ENCODE measurements at regions not wholly inside any gene's neighbourhood (a gene's known extent, or its start where the extent isn't known, plus 50 kb on each side); places are given as distances from the start of the nearest gene placed in this dataset.

DNA sequence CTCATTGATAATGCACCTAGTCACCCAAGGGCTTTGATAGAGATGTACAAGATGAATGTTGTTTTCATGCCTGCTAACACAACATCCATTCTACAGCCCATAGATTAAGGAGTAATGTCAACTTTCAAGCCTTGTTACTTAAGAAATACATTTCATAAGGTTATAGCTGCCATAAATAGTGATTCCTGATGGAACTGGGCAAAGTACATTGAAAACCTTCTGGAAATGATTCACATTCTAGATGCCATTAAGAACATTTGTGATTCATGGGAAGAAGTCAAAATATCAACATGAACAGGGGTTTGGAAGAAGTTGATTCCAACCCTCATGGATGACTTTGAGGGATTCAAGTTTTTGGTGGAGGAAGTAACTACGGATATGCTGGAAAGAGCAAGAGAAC is 135.2 kb downstream of the TLE3 start:
- Histone ChIP-seq H3K36me3 (replicated peaks in 1 of 2; ENCODE audit: control insufficient read depth in 1 of 2, insufficient read depth in 2 of 2, low read length in 1 of 2) (no peaks in the 10 kb centered on the region), H3K9me2 (no peaks in the 10 kb centered on the region), H3F3A (replicated peaks; ENCODE audit: insufficient read depth) (no peaks in the 10 kb centered on the region), H3K9ac (no peak overlapping the region), H4K20me1 (ENCODE audit: insufficient read depth) (no peaks in the 10 kb centered on the region), H3K4me2 (no peak overlapping the region), H3K4me1 (ENCODE audit: control insufficient read depth in 1 of 2, insufficient read depth in 2 of 2, low read depth in 1 of 2, low read length in 1 of 2) (no peaks in the 10 kb centered on the region), H3K27ac (ENCODE audit: low read depth in 2 of 2, low read length in 1 of 2) (no peak overlapping the region), H3K9me3 (no peaks in the 10 kb centered on the region), H3K79me2 (ENCODE audit: insufficient read depth) (no peaks in the 10 kb centered on the region), H3K4me3 (ENCODE audit: low read depth in 2 of 2, low read length in 1 of 2) (no peak overlapping the region), H3K27me3 (ENCODE audit: insufficient read depth) (no peaks in the 10 kb centered on the region; the same call in 1 of the 2 replicates), H2AFZ (ENCODE audit: low read depth) (no peak overlapping the region)
- ChIA-PET CTCF (no interaction called here), POLR2A (no interaction called here)
- WGBS (ENCODE audit: low lambda C conversion rate) = 21% methylated on average over 1 of the region's 1 CpG
- no peak for DNase-seq
- TF ChIP-seq ELF1 (IDR thresholded peaks at IDR 0.05) = no peak
- TF ChIP-seq YY1 (IDR thresholded peaks at IDR 0.05; ENCODE audit: low read depth) = no peak
- no peak for TF ChIP-seq RXRA (IDR thresholded peaks at IDR 0.05; ENCODE audit: borderline replicate concordance, low read depth)
- TF ChIP-seq MXI1 (IDR thresholded peaks at IDR 0.05; ENCODE audit: low read depth, low read length) = no peak
- TF ChIP-seq, protein P1, sequence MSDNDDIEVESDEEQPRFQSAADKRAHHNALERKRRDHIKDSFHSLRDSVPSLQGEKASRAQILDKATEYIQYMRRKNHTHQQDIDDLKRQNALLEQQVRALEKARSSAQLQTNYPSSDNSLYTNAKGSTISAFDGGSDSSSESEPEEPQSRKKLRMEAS (IDR thresholded peaks at IDR 0.05; ENCODE audit: low read depth) = no peak
- TF ChIP-seq, protein P2, sequence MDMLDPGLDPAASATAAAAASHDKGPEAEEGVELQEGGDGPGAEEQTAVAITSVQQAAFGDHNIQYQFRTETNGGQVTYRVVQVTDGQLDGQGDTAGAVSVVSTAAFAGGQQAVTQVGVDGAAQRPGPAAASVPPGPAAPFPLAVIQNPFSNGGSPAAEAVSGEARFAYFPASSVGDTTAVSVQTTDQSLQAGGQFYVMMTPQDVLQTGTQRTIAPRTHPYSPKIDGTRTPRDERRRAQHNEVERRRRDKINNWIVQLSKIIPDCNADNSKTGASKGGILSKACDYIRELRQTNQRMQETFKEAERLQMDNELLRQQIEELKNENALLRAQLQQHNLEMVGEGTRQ (IDR thresholded peaks at IDR 0.05; ENCODE audit: borderline replicate concordance, low read depth, low read length) = no peak
- TF ChIP-seq, protein P3, sequence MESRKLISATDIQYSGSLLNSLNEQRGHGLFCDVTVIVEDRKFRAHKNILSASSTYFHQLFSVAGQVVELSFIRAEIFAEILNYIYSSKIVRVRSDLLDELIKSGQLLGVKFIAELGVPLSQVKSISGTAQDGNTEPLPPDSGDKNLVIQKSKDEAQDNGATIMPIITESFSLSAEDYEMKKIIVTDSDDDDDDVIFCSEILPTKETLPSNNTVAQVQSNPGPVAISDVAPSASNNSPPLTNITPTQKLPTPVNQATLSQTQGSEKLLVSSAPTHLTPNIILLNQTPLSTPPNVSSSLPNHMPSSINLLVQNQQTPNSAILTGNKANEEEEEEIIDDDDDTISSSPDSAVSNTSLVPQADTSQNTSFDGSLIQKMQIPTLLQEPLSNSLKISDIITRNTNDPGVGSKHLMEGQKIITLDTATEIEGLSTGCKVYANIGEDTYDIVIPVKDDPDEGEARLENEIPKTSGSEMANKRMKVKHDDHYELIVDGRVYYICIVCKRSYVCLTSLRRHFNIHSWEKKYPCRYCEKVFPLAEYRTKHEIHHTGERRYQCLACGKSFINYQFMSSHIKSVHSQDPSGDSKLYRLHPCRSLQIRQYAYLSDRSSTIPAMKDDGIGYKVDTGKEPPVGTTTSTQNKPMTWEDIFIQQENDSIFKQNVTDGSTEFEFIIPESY (IDR thresholded peaks at IDR 0.05; ENCODE audit: borderline replicate concordance, low read depth) = no peak
- TF ChIP-seq, protein P4, sequence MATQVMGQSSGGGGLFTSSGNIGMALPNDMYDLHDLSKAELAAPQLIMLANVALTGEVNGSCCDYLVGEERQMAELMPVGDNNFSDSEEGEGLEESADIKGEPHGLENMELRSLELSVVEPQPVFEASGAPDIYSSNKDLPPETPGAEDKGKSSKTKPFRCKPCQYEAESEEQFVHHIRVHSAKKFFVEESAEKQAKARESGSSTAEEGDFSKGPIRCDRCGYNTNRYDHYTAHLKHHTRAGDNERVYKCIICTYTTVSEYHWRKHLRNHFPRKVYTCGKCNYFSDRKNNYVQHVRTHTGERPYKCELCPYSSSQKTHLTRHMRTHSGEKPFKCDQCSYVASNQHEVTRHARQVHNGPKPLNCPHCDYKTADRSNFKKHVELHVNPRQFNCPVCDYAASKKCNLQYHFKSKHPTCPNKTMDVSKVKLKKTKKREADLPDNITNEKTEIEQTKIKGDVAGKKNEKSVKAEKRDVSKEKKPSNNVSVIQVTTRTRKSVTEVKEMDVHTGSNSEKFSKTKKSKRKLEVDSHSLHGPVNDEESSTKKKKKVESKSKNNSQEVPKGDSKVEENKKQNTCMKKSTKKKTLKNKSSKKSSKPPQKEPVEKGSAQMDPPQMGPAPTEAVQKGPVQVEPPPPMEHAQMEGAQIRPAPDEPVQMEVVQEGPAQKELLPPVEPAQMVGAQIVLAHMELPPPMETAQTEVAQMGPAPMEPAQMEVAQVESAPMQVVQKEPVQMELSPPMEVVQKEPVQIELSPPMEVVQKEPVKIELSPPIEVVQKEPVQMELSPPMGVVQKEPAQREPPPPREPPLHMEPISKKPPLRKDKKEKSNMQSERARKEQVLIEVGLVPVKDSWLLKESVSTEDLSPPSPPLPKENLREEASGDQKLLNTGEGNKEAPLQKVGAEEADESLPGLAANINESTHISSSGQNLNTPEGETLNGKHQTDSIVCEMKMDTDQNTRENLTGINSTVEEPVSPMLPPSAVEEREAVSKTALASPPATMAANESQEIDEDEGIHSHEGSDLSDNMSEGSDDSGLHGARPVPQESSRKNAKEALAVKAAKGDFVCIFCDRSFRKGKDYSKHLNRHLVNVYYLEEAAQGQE (IDR thresholded peaks at IDR 0.05; ENCODE audit: low read depth, low read length) = no peak
- TF ChIP-seq RFX5 (IDR thresholded peaks at IDR 0.05; ENCODE audit: low read length) = no peak
- TF ChIP-seq RCOR1 (IDR thresholded peaks at IDR 0.05; ENCODE audit: low read length) = no peak

DNA sequence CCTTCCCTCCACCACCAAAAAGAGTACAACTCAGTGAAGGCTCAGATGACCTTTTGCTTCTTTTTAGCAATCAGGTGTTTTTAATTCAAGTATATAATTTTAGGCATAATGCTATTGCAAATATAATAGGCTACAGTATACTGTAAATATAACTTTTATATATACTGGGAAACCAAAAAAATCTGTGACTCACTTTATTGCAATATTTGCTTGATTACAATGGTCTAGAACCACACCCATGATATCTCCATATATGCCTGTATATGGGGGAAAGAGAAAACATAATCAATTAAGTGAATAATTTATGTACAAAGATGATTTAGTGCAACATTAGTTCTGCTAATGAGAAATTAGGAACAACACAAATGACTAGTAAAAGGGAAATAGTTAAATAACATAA is 134.3 kb downstream of the TLE3 start:
- H3F3A ChIP-seq (replicated peaks; ENCODE audit: insufficient read depth) = no peaks in the 10 kb centered on the region
- CTCF ChIA-PET = no interaction called here
- TF ChIP-seq ELF1 (IDR thresholded peaks at IDR 0.05) (no peak), SIN3A (IDR thresholded peaks at IDR 0.05; ENCODE audit: borderline replicate concordance, low read depth, low read length) (no peak), TEAD4 (IDR thresholded peaks at IDR 0.05; ENCODE audit: borderline replicate concordance, insufficient read depth) (no peak), GATA2 (CRISPR knock-in tag; IDR thresholded peaks at IDR 0.05) (no peak), RFX5 (IDR thresholded peaks at IDR 0.05; ENCODE audit: low read length) (no peak), EP300 (IDR thresholded peaks at IDR 0.05; ENCODE audit: borderline replicate concordance in 1 of 2, low read depth in 1 of 2, low read length in 1 of 2) (no peak), FOSL2 (IDR thresholded peaks at IDR 0.05; ENCODE audit: borderline replicate concordance, low read depth) (no peak), NFIC (IDR thresholded peaks at IDR 0.05; ENCODE audit: borderline replicate concordance) (no peak), MXI1 (IDR thresholded peaks at IDR 0.05; ENCODE audit: low read depth, low read length) (no peak), FOXM1 (IDR thresholded peaks at IDR 0.05; ENCODE audit: low read depth) (no peak), GABPA (IDR thresholded peaks at IDR 0.05; ENCODE audit: low read depth) (no peak), MEF2A (IDR thresholded peaks at IDR 0.05; ENCODE audit: borderline replicate concordance, low read depth) (no peak), EZH2phosphoT487 (IDR thresholded peaks at IDR 0.05; ENCODE audit: borderline replicate concordance, low read depth) (no peak)
- TF ChIP-seq, protein P5, sequence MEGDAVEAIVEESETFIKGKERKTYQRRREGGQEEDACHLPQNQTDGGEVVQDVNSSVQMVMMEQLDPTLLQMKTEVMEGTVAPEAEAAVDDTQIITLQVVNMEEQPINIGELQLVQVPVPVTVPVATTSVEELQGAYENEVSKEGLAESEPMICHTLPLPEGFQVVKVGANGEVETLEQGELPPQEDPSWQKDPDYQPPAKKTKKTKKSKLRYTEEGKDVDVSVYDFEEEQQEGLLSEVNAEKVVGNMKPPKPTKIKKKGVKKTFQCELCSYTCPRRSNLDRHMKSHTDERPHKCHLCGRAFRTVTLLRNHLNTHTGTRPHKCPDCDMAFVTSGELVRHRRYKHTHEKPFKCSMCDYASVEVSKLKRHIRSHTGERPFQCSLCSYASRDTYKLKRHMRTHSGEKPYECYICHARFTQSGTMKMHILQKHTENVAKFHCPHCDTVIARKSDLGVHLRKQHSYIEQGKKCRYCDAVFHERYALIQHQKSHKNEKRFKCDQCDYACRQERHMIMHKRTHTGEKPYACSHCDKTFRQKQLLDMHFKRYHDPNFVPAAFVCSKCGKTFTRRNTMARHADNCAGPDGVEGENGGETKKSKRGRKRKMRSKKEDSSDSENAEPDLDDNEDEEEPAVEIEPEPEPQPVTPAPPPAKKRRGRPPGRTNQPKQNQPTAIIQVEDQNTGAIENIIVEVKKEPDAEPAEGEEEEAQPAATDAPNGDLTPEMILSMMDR (IDR thresholded peaks at IDR 0.05) = no peak

More for the DNA sequence above, 134.3 kb downstream of the TLE3 start:
- DNase-seq = no peak
- Histone ChIP-seq H2AFZ (ENCODE audit: low read depth) (no peak overlapping the region), H3K4me2 (no peak overlapping the region), H3K4me1 (ENCODE audit: control insufficient read depth in 1 of 2, insufficient read depth in 2 of 2, low read depth in 1 of 2, low read length in 1 of 2) (no peaks in the 10 kb centered on the region), H3K9me3 (no peaks in the 10 kb centered on the region), H3K27me3 (ENCODE audit: insufficient read depth) (no peaks in the 10 kb centered on the region; the same call in 1 of the 2 replicates), H3K79me2 (ENCODE audit: insufficient read depth) (no peaks in the 10 kb centered on the region), H4K20me1 (ENCODE audit: insufficient read depth) (no peaks in the 10 kb centered on the region), H3K27ac (ENCODE audit: low read depth in 2 of 2, low read length in 1 of 2) (no peak overlapping the region), H3K9ac (no peak overlapping the region), H3K36me3 (replicated peaks in 1 of 2; ENCODE audit: control insufficient read depth in 1 of 2, insufficient read depth in 2 of 2, low read length in 1 of 2) (no peaks in the 10 kb centered on the region), H3K9me2 (no peaks in the 10 kb centered on the region), H3K4me3 (ENCODE audit: low read depth in 2 of 2, low read length in 1 of 2) (no peak overlapping the region)
- POLR2A ChIA-PET = no interaction called here

Measured in SK-N-SH (cell line).